HUES6 (cell line): ENCODE measurements at regions not wholly inside any gene's neighbourhood (a gene's known extent, or its start where the extent isn't known, plus 50 kb on each side); places are given as distances from the start of the nearest gene placed in this dataset.
"Not testable (repeated sequence)": the region's sequence is repeated elsewhere in the genome, so short reads cannot be mapped to it uniquely, and the experiment has no call there.

ENCODE experiments used
- H3K27ac ChIP-seq: 2 replicates; pipeline ENCODE4 v1.7.0; 2013; ENCODE audit warnings: low read depth, mild to moderate bottlenecking, low read length, inconsistent platforms
- H3K27me3 ChIP-seq: 2 replicates; pipeline ENCODE4 v1.6.1; 2013; ENCODE audit warnings: low read length; ENCODE audit not compliant: control insufficient read depth, insufficient read depth
- H3K36me3 ChIP-seq: 2 replicates; pipeline ENCODE4 v1.6.1; 2013; ENCODE audit warnings: low read length; ENCODE audit not compliant: control insufficient read depth, insufficient read depth
- H3K4me1 ChIP-seq: 2 replicates; pipeline ENCODE4 v1.6.1; 2013; ENCODE audit warnings: low read length; ENCODE audit not compliant: control insufficient read depth, insufficient read depth
- H3K4me3 ChIP-seq: 2 replicates; pipeline ENCODE4 v1.5.1; 2013; ENCODE audit warnings: low read depth, low read length
- H3K9ac ChIP-seq: one replicate; pipeline ENCODE4 v1.6.1; 2013; ENCODE audit warnings: mild to moderate bottlenecking, low read length
- H3K9me3 ChIP-seq: 2 replicates; pipeline ENCODE4 v1.6.1; 2013; ENCODE audit warnings: low read depth, low read length; ENCODE audit not compliant: control insufficient read depth, insufficient read depth

DNA sequence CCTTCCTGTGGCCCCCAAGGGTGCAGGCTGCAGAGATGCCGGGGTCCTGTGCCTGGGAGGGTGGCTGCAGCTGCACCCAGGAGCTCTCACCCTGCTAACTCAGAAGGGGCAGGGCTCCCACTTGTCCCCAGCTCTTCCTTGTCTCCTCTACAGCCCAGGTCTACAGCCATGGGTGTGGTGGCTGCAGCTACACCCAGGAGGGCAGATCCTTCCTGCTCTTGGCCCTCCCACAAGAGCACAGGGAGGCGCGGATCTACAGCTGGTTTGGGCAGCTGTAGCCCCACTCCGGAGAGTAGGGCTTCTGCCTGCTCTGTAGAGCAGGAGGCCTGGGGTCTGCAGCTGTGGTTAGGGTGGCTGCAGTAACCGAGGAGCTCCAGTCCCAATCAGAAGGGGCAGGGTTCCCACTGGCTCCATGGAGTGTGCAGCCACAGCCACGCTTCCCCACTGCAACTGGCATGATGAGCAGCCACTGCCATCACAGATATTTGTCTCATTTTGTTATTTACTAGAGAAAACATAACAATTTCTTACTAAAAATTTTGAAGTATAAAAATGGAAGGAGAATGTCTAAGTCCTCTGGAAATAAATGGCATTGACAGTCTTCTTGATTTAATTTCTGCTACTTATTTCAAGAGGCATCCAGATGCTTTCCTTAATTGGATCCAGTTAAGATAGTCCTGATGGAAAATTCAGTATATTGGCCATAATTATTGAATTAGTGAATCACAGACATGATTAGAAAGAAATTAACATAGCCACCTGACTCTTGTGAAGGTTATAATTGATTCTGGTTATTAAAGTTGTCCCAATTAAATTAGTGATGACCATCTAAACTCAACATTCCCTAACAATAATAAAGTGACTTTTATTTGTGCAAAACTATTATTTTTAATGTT, 233.6 kb downstream of the KCNE4 start:
- H3K9me3 ChIP-seq: no peaks in the 10 kb centered on the region
- no peak overlapping the region for H3K27ac ChIP-seq
- no peaks in the 10 kb centered on the region for H3K36me3 ChIP-seq
- no peaks in the 10 kb centered on the region for H3K4me1 ChIP-seq
- H3K9ac ChIP-seq: no peak overlapping the region
- H3K4me3 ChIP-seq: no peak overlapping the region
- H3K27me3 ChIP-seq: no peaks in the 10 kb centered on the region

DNA sequence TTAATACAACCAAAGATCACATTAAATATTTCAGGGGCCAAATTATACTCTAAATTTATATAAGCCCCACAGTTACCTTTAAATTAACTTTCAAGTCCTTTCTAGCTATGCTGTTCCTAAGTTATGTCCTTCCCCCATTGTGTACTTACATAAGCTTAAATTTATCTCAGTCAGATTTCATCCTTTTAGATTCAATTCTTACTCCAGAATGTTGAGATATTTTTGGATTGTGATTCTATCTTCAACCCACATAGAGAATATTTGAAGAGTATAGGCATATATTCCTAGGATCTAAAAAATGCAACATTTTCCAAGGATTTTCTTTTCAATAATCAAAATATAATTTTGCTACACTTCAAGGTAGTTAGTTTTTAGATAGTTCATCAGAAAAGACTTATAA, 242.8 kb downstream of the KCNE4 start:
- 0 out of 2 replicates have a peak, but pooled peaks cover 3% of the 10 kb centered on the region for H3K9me3 ChIP-seq
- H3K4me3 ChIP-seq: no peak overlapping the region
- H3K27ac ChIP-seq: no peak overlapping the region
- no peak overlapping the region for H3K9ac ChIP-seq
- H3K4me1 ChIP-seq: peaks cover 4% of the 10 kb centered on the region; the same call in 1 of the 2 replicates
- no peaks in the 10 kb centered on the region for H3K36me3 ChIP-seq
- no peaks in the 10 kb centered on the region for H3K27me3 ChIP-seq

DNA sequence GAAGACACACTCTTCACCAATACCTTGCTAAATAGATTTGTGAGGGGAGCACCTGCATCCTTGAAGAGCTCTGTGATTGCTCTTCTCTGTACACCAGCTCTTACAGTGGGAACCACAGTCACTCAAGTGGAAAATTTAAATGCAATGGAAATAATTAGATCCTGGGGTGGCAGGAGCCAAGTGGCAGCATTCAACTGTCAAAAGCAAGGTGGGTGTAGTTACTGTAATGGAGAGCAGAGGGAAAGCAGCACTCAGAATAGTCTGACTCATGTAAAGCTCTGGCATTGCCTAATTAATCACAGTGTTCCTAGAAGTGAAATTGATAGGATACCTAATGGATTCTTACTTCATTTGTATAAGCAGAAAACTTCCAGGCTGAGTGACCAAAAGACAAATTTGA, 245.8 kb downstream of the KCNE4 start:
- H3K36me3 ChIP-seq: no peaks in the 10 kb centered on the region
- H3K4me1 ChIP-seq: peaks cover 4% of the 10 kb centered on the region; the same call in 1 of the 2 replicates
- no peak overlapping the region for H3K27ac ChIP-seq
- no peak overlapping the region for H3K9ac ChIP-seq
- no peaks in the 10 kb centered on the region for H3K27me3 ChIP-seq
- H3K4me3 ChIP-seq: no peak overlapping the region
- H3K9me3 ChIP-seq: 0 out of 2 replicates have a peak, but pooled peaks cover 3% of the 10 kb centered on the region

DNA sequence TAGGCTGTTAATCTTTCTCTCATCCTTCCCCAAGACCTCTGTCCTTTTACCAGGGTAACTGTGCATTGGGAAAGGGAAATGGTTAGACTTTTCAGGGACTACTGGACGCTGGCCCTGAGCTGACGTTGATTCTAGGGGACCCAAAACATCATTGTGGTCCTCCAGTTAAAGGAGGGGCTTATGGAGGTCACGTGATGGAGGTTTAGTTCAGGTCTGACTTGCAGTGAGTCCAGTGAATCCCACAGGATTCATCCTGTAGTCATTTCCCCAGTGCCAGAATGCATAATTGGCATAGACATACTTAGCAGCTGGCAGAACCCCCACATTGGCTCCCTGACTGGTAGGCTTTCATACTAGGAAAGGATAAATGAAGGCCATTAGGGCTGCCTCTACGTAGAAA, 246.3 kb downstream of the KCNE4 start:
- not testable (repeated sequence) for H3K9me3 ChIP-seq, H3K4me3 ChIP-seq, H3K4me1 ChIP-seq, H3K27me3 ChIP-seq, H3K36me3 ChIP-seq, H3K27ac ChIP-seq, H3K9ac ChIP-seq

DNA sequence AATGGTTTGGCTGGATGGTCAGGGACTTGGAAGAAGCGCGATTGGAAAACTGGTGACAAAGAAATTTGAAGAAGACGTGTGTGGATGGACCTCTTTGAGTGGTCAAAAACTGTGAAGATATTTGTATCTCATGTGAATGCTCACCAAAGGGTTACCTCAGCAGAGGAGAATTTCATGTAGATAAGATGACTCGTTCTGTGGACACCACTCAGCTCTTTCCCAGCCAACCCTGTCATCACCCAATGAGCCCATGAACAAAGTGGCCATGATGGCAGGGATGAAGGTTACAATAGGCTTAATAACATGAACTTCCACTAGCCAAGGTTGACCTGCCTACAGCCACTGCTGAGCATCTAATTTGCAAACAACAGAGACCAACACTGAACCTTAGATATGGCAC, 248.3 kb downstream of the KCNE4 start:
- Histone ChIP-seq H3K27me3 (no peaks in the 10 kb centered on the region), H3K9me3 (no peaks in the 10 kb centered on the region), H3K4me3 (no peak overlapping the region), H3K9ac (no peak overlapping the region), H3K4me1 (peaks cover 4% of the 10 kb centered on the region; the same call in 1 of the 2 replicates), H3K36me3 (no peaks in the 10 kb centered on the region), H3K27ac (no peak overlapping the region)

DNA sequence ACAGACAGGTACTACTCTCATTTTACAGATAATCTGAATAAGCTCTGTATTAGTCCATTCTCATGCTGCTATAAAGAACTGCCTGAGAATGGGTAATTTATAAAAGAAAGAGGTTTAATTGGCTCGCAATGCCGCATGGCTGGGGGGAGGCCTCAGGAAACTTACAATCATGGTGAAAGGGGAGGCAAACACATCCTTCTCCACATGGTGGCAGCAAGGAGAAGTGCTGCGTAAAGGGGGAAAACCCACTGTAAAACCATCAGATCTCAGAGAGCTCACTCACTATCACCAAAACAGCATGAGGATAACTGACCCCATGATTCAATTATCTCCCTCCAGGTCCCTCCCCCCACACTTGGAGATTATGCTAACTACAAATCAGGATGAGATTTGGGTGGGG, 254.4 kb downstream of the KCNE4 start:
- Histone ChIP-seq H3K27ac (no peak overlapping the region), H3K27me3 (no peaks in the 10 kb centered on the region), H3K9me3 (no peaks in the 10 kb centered on the region), H3K36me3 (no peaks in the 10 kb centered on the region), H3K9ac (no peak overlapping the region), H3K4me1 (no peaks in the 10 kb centered on the region), H3K4me3 (no peak overlapping the region)

DNA sequence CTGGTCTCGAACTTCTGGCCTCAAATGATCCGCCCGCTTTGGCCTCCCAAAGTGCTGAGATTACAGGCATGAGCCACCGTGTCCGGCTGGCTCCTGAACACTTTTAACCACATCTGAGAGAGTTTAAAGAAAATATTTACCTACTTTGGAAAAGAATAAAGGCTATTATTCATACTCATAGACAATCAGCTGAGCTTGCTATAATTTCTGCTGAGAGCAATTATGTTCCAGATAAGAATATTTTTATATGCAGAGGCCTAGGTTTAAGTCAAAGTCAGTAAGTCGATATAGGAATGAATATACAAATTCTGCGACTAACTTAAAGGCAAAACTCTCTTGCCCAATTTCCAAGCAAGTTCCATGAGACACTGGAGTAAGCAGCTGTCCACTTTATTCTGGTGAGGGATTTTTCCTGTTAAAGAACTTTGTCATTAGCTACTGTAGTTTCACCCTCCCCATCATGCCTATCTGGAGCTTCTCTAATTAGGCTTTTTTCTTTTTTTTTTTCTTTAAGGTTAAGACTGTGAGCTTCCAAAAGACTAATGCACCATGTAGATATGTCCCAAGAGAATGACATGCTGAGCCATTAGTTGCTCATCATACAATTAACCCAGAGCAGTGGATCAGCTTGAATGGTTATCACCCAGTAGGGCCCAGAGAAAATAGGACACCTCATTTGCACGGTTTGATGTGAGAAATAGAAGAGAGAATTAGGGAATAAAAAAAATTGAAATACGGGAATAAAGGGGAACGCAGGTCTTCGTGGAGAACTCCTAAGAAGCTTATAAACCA, 260.1 kb downstream of the KCNE4 start:
- Histone ChIP-seq H3K4me1 (no peaks in the 10 kb centered on the region), H3K9ac (no peak overlapping the region), H3K4me3 (no peak overlapping the region), H3K27ac (no peak overlapping the region), H3K9me3 (no peaks in the 10 kb centered on the region), H3K36me3 (no peaks in the 10 kb centered on the region), H3K27me3 (no peaks in the 10 kb centered on the region)

DNA sequence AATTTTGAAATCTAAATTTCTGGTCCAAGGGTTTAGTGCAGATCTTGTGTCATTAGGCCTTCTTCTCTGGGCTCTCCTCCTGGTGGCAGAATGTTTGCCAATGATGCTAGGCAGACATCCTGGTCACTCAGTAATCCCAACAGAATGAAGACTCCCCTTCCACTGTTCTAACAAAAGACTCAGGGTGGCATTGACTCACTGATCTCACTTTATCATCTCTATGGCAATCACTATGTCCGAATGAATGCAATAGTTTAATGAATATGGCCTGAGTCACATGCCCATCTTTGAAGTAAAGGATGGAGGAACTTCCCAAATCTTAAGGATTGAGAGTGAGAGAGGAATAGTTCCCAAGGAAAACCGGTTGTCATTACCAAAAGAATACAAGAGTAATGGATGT, 261.1 kb downstream of the KCNE4 start:
- no peaks in the 10 kb centered on the region for H3K27me3 ChIP-seq
- H3K9me3 ChIP-seq: no peaks in the 10 kb centered on the region
- no peak overlapping the region for H3K4me3 ChIP-seq
- no peaks in the 10 kb centered on the region for H3K4me1 ChIP-seq
- H3K9ac ChIP-seq: no peak overlapping the region
- no peak overlapping the region for H3K27ac ChIP-seq
- no peaks in the 10 kb centered on the region for H3K36me3 ChIP-seq

DNA sequence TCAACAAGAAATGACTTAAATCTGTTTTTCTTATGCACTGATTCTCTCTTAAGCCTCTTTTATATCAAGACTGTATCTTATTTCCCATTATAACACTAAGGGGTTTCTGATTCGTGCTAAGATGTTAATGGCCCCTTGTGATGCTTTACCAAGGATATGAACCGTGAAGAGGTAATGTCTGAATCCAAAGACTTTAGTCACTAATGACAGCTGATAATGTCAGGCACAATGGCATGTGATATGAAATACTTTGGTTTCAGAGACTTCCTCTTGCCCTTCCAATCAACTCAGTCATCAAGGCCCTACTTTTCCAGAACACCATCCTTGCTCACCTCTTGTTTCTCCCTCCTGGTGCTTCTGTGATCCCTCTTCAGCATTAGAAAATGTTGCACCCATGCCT, 262.8 kb downstream of the KCNE4 start:
- Histone ChIP-seq H3K9me3 (no peaks in the 10 kb centered on the region), H3K36me3 (no peaks in the 10 kb centered on the region), H3K27ac (no peak overlapping the region)

DNA sequence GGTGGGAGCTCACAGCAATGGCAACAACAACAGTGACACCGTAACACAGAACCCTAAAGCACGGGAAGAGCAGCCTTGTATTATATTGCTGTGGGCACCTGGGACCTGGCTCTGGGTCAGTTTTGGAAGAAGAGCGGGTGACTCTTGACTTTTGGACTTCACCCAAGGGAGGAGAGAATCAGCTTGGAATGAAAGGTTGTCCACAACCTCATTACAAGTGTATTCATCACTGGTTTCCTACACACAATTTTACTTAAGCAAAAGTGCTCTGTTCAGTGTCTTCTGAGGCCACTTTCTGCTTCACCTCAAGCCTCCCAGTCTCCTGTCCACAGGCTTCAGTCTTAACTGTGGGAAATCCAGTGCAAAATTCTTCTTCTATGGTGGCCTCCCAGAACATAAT, 263.8 kb downstream of the KCNE4 start:
- H3K9me3 ChIP-seq: no peaks in the 10 kb centered on the region

More for the DNA sequence above, 262.8 kb downstream of the KCNE4 start:
- Histone ChIP-seq H3K9ac (no peak overlapping the region), H3K4me3 (no peak overlapping the region), H3K4me1 (no peaks in the 10 kb centered on the region), H3K27me3 (no peaks in the 10 kb centered on the region)

DNA sequence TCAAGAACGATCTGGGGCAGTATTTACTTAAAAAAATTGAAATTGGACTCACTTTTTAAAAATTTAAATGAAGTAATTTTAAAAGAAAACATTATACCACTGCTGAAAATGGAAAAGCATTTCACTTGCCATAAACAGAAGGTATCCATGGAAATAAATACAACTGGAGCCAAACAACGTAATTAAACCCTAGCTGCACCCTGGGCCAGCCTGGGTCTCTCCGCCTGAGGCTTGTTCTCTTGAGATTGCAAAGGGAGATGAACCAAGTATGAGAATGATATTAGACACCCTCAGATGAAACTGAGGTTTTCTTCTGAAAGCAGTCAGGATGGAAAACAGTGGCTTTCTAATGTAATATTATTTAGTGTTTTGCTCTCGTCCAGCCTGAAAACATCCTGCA, 264.4 kb downstream of the KCNE4 start:
- no peaks in the 10 kb centered on the region for H3K27me3 ChIP-seq
- no peak overlapping the region for H3K27ac ChIP-seq
- no peak overlapping the region for H3K4me3 ChIP-seq
- H3K4me1 ChIP-seq: no peaks in the 10 kb centered on the region
- H3K36me3 ChIP-seq: no peaks in the 10 kb centered on the region
- no peaks in the 10 kb centered on the region for H3K9me3 ChIP-seq
- no peak overlapping the region for H3K9ac ChIP-seq

More for the DNA sequence above, 263.8 kb downstream of the KCNE4 start:
- Histone ChIP-seq H3K9ac (no peak overlapping the region), H3K27ac (no peak overlapping the region), H3K4me1 (no peaks in the 10 kb centered on the region), H3K27me3 (no peaks in the 10 kb centered on the region), H3K36me3 (no peaks in the 10 kb centered on the region), H3K4me3 (no peak overlapping the region)
